Endothelial cell of umbilical vein (primary cell): ENCODE measurements at regions not wholly inside any gene's neighbourhood (a gene's known extent, or its start where the extent isn't known, plus 50 kb on each side); places are given as distances from the start of the nearest gene placed in this dataset.

Experiments used
- BruUV-seq: library from RNA; stranded (reverse); fragments of 400-500 nt; replicated peaks from 2 replicates; lab custom pipeline; 2021; lab: Mats Ljungman, UMichigan
- CTCF ChIA-PET: fragments of 300-600, 350-600 bp; sonication (Branson Sonifier 250); formaldehyde crosslinking; loops from one replicate; lab custom pipeline; 2021; ENCODE audit warnings: antibody characterized with exemption, inconsistent platforms; lab: Charles Lee
- POLR2A ChIA-PET: fragments of 300-600, 350-600 bp; sonication (Branson Sonifier 250); formaldehyde crosslinking; loops from one replicate; lab custom pipeline; 2021; ENCODE audit warnings: antibody characterized with exemption, inconsistent platforms; lab: Charles Lee
- DNase-seq: peaks from one replicate; pipeline ENCODE4 v3.0.0-alpha.2; 2011; ENCODE audit warnings: low read depth, low spot score
- FAIRE-seq: peaks from 2 replicates; lab custom pipeline; 2011; peaks lifted over from hg19 to GRCh38; lab: Jason Lieb, UNC
- H2AFZ ChIP-seq: 2 replicates; pipeline ENCODE4 v1.6.0; 2012; ENCODE audit warnings: low read depth, low read length, control low read depth, inconsistent platforms
- H3K27ac ChIP-seq: 2 replicates; pipeline ENCODE4 v1.5.1; 2011; ENCODE audit warnings: low read depth, mild to moderate bottlenecking, control low read depth, low read length, moderate library complexity; ENCODE audit not compliant: insufficient read depth
- H3K27me3 ChIP-seq, 2 experiments: 2 replicates each; pipeline versions ENCODE4 v1.6.0 to v1.6.1; 2011; ENCODE audit warnings: low read length in 2 of 2, mixed read lengths in 1 of 2; ENCODE audit not compliant: control insufficient read depth in 2 of 2, insufficient read depth in 2 of 2
- H3K36me3 ChIP-seq, 2 experiments: 2 replicates in 1 of 2; 3 replicates in 1 of 2; pipeline ENCODE4 v1.5.1; 2011; ENCODE audit warnings: low read length in 2 of 2, mild to moderate bottlenecking in 1 of 2, moderate library complexity in 1 of 2; ENCODE audit not compliant: control insufficient read depth in 2 of 2, insufficient read depth in 2 of 2; ENCODE audit errors: extremely low read depth in 1 of 2
- H3K4me1 ChIP-seq: 3 replicates; pipeline ENCODE4 v1.5.1; 2011; ENCODE audit warnings: mild to moderate bottlenecking, low read length; ENCODE audit not compliant: control insufficient read depth, insufficient read depth; ENCODE audit errors: extremely low read depth
- H3K4me2 ChIP-seq: 2 replicates; pipeline ENCODE4 v1.6.1; 2011; ENCODE audit warnings: low read length, control low read depth, mixed read lengths; ENCODE audit not compliant: insufficient read depth
- H3K4me3 ChIP-seq, 3 experiments: fragments of 200-600 bp in 1 of 3; sonication (generic), shearing (Covaris generic) in 1 of 3; replicated peaks in 1 of 3; 2 replicates each; pipeline ENCODE4 v1.5.1; 2011 to 2016; ENCODE audit warnings: control low read depth in 3 of 3, low read length in 3 of 3, mild to moderate bottlenecking in 2 of 3, inconsistent platforms in 1 of 3, low read depth in 1 of 3, moderate library complexity in 1 of 3; ENCODE audit not compliant: insufficient read depth in 1 of 3
- H3K79me2 ChIP-seq: 2 replicates; pipeline ENCODE4 v1.6.0; 2012; ENCODE audit warnings: low read length, inconsistent platforms; ENCODE audit not compliant: control insufficient read depth, insufficient read depth
- H3K9ac ChIP-seq: replicated peaks from 2 replicates; pipeline ENCODE3; 2011; ENCODE audit warnings: low read length, control low read depth; ENCODE audit not compliant: insufficient read depth; ENCODE audit errors: extremely low read depth
- H3K9me1 ChIP-seq: replicated peaks from 3 replicates; pipeline ENCODE4 v1.6.0; 2011; ENCODE audit warnings: mild to moderate bottlenecking, low read length; ENCODE audit not compliant: control insufficient read depth, insufficient read depth; ENCODE audit errors: extremely low read depth
- H3K9me3 ChIP-seq: replicated peaks from 2 replicates; pipeline ENCODE4 v1.5.1; 2012; ENCODE audit warnings: low read length, inconsistent platforms; ENCODE audit not compliant: control insufficient read depth, insufficient read depth
- H4K20me1 ChIP-seq: replicated peaks from 2 replicates; pipeline ENCODE3; 2011; ENCODE audit warnings: mild to moderate bottlenecking, low read length; ENCODE audit not compliant: control insufficient read depth, insufficient read depth; ENCODE audit errors: extremely low read depth
- EZH2 ChIP-seq: IDR thresholded peaks from 2 replicates; pipeline ENCODE4 v1.6.1; 2012; ENCODE audit warnings: borderline replicate concordance, low read depth, mild to moderate bottlenecking, moderate library complexity, low read length, inconsistent platforms; ENCODE audit not compliant: severe bottlenecking
- FOS ChIP-seq: IDR thresholded peaks from 2 replicates; pipeline ENCODE4 v1.6.1; 2011; ENCODE audit warnings: mild to moderate bottlenecking, low read length, moderate library complexity, borderline replicate concordance; ENCODE audit not compliant: insufficient read depth
- GATA2 ChIP-seq: IDR thresholded peaks from 2 replicates; pipeline ENCODE4 v1.7.0; 2011; ENCODE audit warnings: low read depth, mild to moderate bottlenecking, moderate library complexity, mixed read lengths, low read length; ENCODE audit not compliant: insufficient read length, insufficient read depth
- JUN ChIP-seq: IDR thresholded peaks from 2 replicates; pipeline ENCODE4 v1.6.1; 2011; ENCODE audit warnings: borderline replicate concordance, low read depth; ENCODE audit not compliant: insufficient read length, insufficient read depth
- MYC ChIP-seq: IDR thresholded peaks from one replicate; pipeline ENCODE4 v1.6.1; 2011; ENCODE audit warnings: mild to moderate bottlenecking, low read depth, low read length
- POLR2A ChIP-seq: IDR thresholded peaks from 2 replicates; pipeline ENCODE4 v1.6.1; 2012; ENCODE audit warnings: low read depth, mild to moderate bottlenecking, control low read depth, low read length
- POLR2AphosphoS5 ChIP-seq: IDR thresholded peaks from 2 replicates; pipeline ENCODE4 v1.6.1; 2012; ENCODE audit warnings: low read depth, mild to moderate bottlenecking, control low read depth, low read length, moderate library complexity; ENCODE audit not compliant: insufficient read depth
- dilution Hi-C: fragments of 300-500 bp; cut with MboI; formaldehyde crosslinking; loops from one replicate; pipeline ENCODE4 v1.15.0; 2019; ENCODE audit warnings: low sequenced_read_pairs; ENCODE audit not compliant: extremely low pct_ligation_motif_present
- intact Hi-C: fragments of 100-400 bp; cut with micrococcal nuclease; formaldehyde crosslinking; loops from one replicate; pipeline ENCODE4 v1.10.0; 2022
- TF ChIP-seq, protein P1 (sequence below): IDR thresholded peaks from 2 replicates; pipeline ENCODE4 v1.6.1; 2011; ENCODE audit not compliant: insufficient read depth, insufficient read length
- TF ChIP-seq, protein P2 (sequence below), 2 donors: IDR thresholded peaks; 1 replicate in 1 of 2; 2 replicates in 1 of 2; pipeline ENCODE4 v1.5.1; 2011; ENCODE audit warnings: low read length in 2 of 2, mild to moderate bottlenecking in 2 of 2, moderate library complexity in 2 of 2, control low read depth in 1 of 2, inconsistent platforms in 1 of 2, low read depth in 1 of 2; ENCODE audit not compliant: insufficient read depth in 1 of 2; ENCODE audit errors: extremely low read depth in 1 of 2

DNA sequence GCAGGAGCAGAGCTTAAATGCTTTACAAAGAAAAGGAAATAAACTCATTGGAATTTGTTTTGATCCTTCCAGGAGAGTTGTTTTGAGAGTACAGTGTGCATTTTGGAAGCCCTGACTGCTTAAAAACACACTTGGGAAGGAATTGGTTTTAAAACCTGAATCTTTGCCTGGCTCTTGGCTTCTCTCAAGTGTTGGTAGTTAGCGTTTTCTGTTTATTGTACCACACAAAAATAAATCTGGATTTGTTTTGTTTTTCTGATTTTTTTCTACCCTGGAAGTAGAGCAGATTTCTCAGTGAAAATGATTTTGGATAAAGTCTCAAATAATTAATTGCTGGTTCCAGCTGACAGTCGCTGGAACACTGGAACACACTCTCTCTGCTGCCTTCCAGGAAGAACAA, 90.6 kb downstream of the CHST2 start:
- Histone ChIP-seq H3K9me1 (no peaks in the 10 kb centered on the region), H2AFZ (no peak overlapping the region), H3K79me2 (no peaks in the 10 kb centered on the region), H3K27me3 (no peaks in the 10 kb centered on the region), H3K9ac (no peak overlapping the region), H3K4me2 (no peak overlapping the region), H3K36me3 (no peaks in the 10 kb centered on the region), H3K4me1 (no peaks in the 10 kb centered on the region), H4K20me1 (no peaks in the 10 kb centered on the region), H3K4me3 (no peak overlapping the region), H3K9me3 (no peaks in the 10 kb centered on the region), H3K27ac (no peak overlapping the region)
- intact Hi-C loops (no loop called here), dilution Hi-C loops (no loop called here)
- ChIA-PET POLR2A (no interaction called here), CTCF (interaction anchor here (2.2 kb wide), 1 partner anchor 10 kb away, joined by 5 read pairs; no protein-coding TSS in a partner anchor)
- BruUV-seq = no TSS peak
- FAIRE-seq (peak; percentile 21), DNase-seq (no peak)
- TF ChIP-seq GATA2 (no peak), EZH2 (no peak), JUN (no peak), MYC (no peak), POLR2A (no peak), FOS (no peak), POLR2AphosphoS5 (no peak)
- TF ChIP-seq, protein P1, sequence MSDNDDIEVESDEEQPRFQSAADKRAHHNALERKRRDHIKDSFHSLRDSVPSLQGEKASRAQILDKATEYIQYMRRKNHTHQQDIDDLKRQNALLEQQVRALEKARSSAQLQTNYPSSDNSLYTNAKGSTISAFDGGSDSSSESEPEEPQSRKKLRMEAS = no peak
- TF ChIP-seq, protein P2, sequence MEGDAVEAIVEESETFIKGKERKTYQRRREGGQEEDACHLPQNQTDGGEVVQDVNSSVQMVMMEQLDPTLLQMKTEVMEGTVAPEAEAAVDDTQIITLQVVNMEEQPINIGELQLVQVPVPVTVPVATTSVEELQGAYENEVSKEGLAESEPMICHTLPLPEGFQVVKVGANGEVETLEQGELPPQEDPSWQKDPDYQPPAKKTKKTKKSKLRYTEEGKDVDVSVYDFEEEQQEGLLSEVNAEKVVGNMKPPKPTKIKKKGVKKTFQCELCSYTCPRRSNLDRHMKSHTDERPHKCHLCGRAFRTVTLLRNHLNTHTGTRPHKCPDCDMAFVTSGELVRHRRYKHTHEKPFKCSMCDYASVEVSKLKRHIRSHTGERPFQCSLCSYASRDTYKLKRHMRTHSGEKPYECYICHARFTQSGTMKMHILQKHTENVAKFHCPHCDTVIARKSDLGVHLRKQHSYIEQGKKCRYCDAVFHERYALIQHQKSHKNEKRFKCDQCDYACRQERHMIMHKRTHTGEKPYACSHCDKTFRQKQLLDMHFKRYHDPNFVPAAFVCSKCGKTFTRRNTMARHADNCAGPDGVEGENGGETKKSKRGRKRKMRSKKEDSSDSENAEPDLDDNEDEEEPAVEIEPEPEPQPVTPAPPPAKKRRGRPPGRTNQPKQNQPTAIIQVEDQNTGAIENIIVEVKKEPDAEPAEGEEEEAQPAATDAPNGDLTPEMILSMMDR (IDR thresholded peaks at IDR 0.05; ENCODE audit: extremely low read depth in 1 of 2, insufficient read depth in 1 of 2, low read depth in 1 of 2, low read length in 2 of 2) = no peak
